GM10266 (cell line): ENCODE measurements at regions not wholly inside any gene's neighbourhood (a gene's known extent, or its start where the extent isn't known, plus 50 kb on each side); places are given as distances from the start of the nearest gene placed in this dataset.

Experiments
- DNase-seq: peaks from one replicate; pipeline ENCODE4 v3.0.0; 2012; ENCODE audit errors: extremely low spot score
- CTCF ChIP-seq: IDR thresholded peaks from 2 replicates; pipeline ENCODE4 v1.5.1; 2012; ENCODE audit warnings: mild to moderate bottlenecking, low read depth; ENCODE audit not compliant: control insufficient read depth, insufficient read depth; ENCODE audit errors: missing control alignments

DNA sequence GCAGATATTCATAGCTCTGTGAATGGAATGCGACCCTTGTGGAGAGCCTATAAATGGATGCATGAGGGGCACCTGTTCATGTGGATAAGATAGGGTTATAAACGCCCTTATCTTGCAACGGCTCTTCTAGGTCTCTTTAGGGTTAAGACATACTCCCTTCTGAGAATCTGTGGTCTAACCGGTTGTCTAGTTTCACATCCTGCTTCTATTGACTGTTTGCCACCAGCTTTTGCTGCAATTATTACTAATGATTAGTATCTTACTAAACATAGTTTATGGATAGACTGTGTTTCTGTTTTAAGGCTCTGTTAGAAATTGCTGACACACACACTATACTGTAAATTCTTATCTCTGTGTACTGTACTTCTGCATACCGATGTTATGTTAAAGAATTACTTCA is 198.9 kb upstream of the CYLC2 start:
- DNase-seq = no peak
- no peak for TF ChIP-seq CTCF

DNA sequence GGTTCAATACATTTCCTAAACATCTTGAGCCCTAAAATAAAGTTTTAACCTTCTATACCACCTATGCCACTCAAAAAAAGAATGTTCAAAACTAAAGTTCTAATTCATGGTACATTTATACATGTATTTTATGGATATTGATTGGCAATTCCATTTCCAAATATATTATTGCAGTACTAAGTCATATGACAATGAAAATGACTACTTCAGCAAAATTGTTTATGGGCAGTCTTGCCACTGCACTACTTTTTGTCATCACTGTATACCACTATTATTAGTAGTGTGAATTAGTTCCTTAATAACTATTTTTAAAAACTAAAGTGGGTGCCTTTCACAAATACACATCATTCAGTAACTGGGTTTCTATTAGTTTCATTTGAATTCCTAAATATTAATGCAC is 199.6 kb upstream of the CYLC2 start:
- TF ChIP-seq CTCF = no peak
- no peak for DNase-seq

- TF ChIP-seq CTCF = no peak
- DNase-seq = no peak
These were observed 215.8 kb upstream of the CYLC2 start for GRCh38 chr9:102779356-102779755.

DNA sequence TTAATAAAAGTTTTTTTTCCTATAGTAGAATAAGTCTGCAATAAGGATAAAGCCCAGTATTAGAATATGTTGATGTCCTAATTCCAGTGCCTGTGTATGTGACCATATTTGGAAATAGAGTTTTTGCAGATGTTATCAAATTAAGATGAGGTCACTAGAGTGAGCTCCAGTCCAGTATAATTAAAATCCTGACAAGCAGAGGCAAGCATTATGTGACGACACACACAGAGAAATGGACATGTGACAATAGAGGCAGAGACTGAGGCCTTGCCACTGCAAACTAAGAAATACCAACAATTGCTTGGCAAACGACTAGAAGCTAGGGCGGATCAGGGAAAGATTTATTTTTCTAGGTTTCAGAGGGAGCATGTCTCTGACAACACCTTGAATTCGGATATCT is 216.4 kb upstream of the CYLC2 start:
- no peak for DNase-seq

GRCh38 chr9:102770704-102771103 is 224.4 kb upstream of the CYLC2 start:
- TF ChIP-seq CTCF = no peak
- no peak for DNase-seq

More for the DNA sequence above, 216.4 kb upstream of the CYLC2 start:
- no peak for TF ChIP-seq CTCF

- no peak for DNase-seq
- no peak for TF ChIP-seq CTCF
These were observed 225.8 kb upstream of the CYLC2 start for GRCh38 chr9:102769307-102769706.

DNA sequence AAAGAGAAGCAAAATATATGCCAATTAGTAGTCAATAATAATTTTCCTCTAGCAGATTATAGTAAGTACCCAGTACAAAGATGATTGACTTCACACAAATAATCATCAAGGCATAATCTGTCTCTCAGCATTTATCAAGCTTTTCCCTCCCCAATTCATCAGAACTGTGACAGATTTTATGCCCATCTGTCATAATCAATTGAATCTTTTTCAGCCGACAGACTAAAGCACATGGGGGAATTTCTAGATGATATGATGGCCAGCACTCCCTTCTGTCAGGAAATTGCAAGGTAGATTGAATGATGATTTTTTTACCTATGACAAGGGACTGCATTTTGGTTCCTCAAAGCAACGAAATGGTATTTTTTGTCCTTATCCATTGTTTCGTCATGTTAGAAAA is 227.1 kb upstream of the CYLC2 start:
- DNase-seq = no peak

More for the DNA sequence above, 227.1 kb upstream of the CYLC2 start:
- no peak for TF ChIP-seq CTCF
